SK-N-SH (cell line): ENCODE measurements at regions not wholly inside any gene's neighbourhood (a gene's known extent, or its start where the extent isn't known, plus 50 kb on each side); places are given as distances from the start of the nearest gene placed in this dataset.

Experiments used
- CTCF ChIP-seq: fragments of 200-600 bp; sonication (generic); IDR thresholded peaks from 2 replicates; pipeline ENCODE4 v1.6.1; 2017; ENCODE audit warnings: antibody characterized with exemption, mild to moderate bottlenecking, moderate library complexity
- ELF1 ChIP-seq: IDR thresholded peaks from 2 replicates; pipeline ENCODE4 v1.4.0; 2012
- EP300 ChIP-seq, 2 experiments: IDR thresholded peaks; 2 replicates each; pipeline versions ENCODE4 v1.4.0 to v1.6.1; 2012; ENCODE audit warnings: borderline replicate concordance in 1 of 2, low read depth in 1 of 2, low read length in 1 of 2
- POLR2AphosphoS5 ChIP-seq: IDR thresholded peaks from 2 replicates; pipeline ENCODE4 v1.6.1; 2012; ENCODE audit warnings: low read depth, low read length
- RCOR1 ChIP-seq: fragments of 150-350 bp; IDR thresholded peaks from 2 replicates; pipeline ENCODE4 v1.6.1; 2017; ENCODE audit warnings: antibody characterized with exemption, low read length
- RXRA ChIP-seq: IDR thresholded peaks from 2 replicates; pipeline ENCODE4 v1.4.0; 2012; ENCODE audit warnings: low read depth, mild to moderate bottlenecking, borderline replicate concordance

DNA sequence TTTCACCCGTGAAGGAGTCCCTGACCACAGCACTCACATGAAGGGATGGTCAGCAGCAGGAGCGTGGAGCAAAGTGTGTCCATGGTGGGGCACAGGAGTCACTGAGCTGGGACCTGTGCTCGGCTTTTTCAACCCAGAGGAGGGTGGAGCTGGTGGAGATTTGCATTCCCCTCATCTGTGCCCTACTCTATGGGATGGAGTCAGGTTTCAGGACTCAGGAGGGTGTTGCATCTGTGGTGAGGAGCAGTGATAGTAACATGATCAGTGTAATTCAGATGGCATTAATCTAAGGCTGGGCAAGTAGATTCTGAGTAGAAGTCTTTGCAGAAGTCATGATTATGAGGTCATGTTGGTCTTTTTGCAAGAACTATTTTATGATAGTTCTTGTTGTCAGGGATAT is 511.9 kb downstream of the TMEM121 start:
- TF ChIP-seq CTCF (no peak), RXRA (no peak), POLR2AphosphoS5 (no peak), EP300 (IDR thresholded peaks at IDR 0.05; ENCODE audit: borderline replicate concordance in 1 of 2, low read depth in 1 of 2, low read length in 1 of 2) (no peak), ELF1 (no peak), RCOR1 (no peak)
